Muscle of back (tissue), 3 donors: ENCODE measurements at regions not wholly inside any gene's neighbourhood (a gene's known extent, or its start where the extent isn't known, plus 50 kb on each side); places are given as distances from the start of the nearest gene placed in this dataset.

Experiments used
- DNase-seq, 3 donors: peaks; one replicate each; pipeline versions ENCODE4 v3.0.0 to v3.0.0-alpha.2; 2013

DNA sequence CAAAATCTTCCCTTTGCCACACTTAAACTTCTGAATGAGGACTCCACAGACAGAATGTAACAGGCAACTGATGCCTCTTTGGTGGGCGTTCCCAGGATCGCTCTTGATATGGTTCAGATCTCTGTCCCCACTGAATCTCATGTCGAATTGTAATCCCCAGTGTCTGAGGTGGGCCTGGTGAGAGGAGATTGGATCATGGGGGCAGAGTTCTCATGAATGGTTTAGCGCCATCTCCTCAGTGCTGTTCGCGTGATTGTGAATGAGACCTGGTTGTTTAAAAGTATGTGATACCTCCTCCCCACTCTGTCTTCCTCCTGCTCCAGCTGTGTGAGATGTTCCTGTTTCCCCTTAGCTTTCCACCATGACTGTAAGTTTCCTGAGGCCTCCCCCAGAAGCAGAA is 111.1 kb upstream of the SLC66A3 start:
- no peak for DNase-seq

DNA sequence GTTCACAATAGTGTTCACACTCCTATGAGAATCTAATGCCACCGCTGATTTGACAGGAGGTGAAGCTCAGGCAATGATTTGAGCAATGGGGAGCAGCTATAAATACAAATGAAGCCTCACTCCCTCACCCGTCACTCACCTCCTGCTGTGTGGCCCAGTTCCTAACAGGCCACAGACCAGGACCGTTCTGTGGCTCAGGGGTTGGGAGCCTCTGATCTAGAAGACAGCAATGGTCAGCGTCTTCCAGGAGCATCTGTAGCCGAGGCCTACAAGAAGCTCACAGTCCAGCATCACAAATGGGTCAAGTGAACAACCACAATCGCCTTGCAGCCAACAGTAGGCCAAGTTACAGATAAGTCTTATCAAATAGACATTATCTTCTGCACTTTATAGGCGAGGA is 110.0 kb upstream of the SLC66A3 start:
- no peak for DNase-seq

DNA sequence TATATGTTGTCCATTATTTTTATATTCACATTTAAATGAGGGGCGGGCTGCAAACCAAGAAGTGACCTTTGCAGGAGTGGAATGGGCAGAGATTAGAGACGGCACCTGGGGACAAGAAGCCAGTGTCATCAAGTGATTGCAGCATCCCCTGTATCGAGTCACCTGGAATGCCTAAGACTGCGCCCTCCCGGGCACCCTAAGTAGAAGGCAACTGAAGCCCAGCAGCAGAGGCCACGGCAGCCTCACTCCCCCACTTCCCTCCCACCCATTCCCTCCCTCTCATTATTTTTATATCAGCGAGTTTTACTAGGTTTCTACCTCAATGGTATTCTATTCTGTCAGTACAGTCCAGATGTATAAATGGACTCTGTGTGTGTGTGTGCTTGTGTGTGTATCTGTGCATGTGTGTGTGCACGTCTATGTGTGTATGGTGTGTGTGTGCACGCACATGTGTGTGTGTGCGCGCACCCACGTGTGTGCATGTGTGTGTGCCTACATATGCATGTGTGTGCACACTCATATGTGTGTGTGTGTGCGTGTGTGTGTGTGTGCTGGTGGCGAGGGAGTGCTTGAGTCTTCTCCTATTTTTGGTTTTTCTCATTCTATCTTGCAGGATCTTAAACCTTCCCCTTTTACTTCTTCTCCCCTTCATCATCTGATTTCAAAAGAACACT is 106.8 kb upstream of the SLC66A3 start:
- DNase-seq = no peak

DNA sequence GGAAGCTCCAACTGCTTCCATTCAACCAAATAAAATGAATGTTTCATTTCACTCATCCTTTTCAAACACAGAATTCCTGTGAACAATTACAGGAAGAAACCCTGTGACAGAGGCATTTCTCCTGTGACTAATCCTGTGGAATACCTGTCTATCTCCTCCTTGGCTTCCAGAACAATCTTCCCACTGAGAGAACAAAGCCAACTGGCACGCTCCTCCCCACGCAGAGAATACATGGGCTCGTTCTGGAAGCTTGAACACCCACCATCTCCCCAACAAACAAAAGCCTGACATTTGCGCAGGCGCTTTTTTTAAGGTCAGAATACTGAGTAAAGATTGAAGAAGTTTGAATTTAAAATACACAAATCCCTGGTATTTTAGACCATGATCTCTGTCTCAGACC is 104.7 kb upstream of the SLC66A3 start:
- DNase-seq = no peak

DNA sequence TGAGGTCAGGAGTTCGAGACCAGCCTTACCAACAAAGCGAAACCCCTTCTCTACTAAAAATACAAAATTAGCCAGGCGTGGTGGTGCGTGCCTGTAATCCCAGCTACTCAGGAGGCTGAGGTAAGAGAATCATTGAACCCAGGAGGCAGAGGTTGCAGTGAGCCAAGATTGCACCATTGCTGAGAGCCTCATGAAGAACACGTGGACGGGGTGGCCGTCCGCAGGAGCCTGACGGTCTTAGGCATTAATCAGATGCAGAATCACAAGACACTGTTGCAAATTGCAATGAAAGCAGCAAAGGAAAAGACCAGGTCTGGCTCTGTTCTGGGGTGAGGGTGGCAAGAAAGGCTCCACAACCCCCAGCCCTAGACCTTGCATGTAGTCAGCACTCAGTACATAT is 104.0 kb upstream of the SLC66A3 start:
- no peak for DNase-seq

DNA sequence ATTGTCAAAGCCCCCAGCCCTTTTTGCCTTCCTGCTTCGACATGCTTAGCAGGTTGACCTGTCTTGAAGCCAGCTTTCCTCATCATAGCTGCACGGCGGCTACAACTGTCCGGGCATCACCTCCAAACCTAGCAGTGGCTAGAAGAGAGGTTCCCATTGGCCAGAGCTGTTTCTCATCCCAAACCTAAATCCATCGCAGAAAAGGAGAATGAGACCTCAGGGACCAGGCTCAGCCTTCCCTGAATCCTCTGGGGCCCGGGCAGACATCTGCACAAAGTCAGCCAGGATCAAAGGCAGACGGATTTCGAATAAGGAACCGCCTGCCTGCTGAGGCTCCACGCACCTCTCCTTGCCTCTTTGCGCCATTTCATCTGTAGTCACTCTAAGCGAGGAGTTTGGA is 101.7 kb upstream of the SLC66A3 start:
- no peak for DNase-seq

DNA sequence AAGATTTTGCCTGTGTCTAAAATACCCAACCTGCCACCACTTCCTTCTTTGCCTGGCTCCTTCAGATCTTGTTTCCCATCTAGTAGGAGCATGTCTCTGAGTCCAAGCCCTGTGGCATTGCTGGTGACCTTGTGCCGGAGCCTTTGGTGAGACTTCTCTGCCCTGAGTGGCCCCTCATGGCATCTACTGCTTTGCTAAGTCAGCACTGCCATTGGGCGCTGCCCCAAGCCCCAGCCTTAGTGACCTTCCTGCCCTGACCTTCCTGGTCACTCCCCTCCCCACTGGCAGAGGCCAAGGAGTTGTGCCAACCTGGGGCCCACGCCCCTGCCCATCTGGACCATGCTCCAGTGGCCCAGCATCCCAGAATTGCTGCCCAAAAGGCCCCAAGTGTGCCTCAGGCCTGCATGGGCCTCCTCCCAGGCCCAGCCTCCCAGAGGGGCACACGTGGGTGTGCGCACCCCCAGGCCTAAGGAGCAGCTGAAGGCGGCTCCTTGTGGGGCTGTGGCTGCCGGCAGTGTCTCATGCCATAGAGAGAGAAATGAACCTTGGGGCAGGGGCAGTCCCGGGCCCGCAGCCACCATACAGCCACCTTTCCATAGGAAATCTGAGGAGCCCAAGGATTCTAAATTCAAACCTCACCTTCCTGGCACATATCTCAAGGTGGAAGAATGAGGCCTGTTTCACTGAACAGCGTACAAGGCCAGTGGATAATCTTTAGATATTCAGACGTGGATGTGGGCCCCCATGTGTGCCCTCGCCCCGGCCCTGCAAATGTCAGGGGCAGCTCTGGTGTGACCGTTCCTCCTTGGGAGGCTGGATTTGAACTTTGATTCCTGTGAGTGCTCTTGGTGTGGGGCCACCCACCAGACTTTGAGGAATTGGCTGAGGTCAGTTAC is 100.2 kb upstream of the SLC66A3 start:
- no peak for DNase-seq

DNA sequence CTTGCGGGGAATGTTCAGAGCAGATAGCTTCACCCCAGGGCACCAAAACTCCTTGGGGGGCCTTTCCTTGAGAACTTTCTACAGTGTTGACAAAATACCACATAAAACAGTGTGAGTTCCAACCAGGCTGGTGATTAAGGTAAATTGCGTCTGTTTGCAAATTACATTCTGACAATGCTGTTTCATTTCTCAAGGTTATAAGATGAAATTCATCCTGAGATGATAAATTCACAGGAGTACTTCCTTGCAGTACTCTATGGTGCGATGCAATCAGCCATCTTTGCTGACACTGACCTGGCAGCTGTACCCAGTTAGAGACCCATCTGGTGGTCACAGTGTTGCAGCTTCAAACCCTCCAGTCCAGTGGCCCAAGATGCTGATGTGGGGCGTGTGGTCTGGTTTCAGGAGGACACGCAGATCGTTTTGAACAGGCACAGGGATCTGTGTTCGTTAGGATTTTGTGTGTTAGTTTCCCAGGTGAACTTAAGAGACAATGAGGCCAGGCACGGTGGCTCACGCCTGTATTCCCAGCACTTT is 99.5 kb upstream of the SLC66A3 start:
- no peak for DNase-seq

DNA sequence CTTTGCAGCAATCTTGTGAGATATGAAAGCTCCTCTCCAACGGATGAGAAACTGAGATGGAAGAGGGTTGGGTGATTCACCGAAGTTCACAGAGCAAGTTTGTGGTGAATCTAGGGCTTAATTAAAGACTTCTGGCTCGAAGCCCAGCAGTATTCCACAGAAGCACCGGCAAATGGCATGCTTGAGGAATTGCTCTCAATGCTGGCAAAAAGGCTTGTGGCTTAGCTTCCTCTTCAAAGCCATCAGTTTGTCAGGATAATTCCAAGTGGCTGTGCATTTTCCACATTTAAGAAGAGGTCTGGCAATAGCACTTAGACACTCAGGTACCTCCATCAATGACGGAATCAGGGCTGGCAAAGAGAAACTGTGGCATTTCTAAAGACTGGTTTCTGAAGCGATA is 98.7 kb upstream of the SLC66A3 start:
- DNase-seq = peak in 1 of 3 donors; percentile 84

DNA sequence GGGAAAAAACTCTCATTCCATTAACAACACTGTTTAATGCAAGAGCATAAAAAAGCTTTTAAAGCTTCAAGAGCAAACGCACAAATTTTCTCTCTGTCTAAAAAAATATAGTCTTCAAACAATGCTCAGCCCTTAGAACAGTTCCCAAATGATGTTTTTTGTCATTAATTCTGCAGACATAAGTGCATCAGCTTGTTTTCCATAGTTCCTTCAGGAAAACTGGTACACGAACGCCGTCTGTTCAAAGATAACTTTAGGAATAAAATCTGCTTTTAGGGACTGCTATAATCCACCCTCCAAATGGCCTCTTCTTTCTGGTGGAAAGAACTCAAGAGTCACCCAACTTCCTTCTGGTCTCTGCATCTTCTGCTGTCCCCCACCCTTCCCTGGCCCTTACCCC is 98.2 kb upstream of the SLC66A3 start:
- no peak for DNase-seq

DNA sequence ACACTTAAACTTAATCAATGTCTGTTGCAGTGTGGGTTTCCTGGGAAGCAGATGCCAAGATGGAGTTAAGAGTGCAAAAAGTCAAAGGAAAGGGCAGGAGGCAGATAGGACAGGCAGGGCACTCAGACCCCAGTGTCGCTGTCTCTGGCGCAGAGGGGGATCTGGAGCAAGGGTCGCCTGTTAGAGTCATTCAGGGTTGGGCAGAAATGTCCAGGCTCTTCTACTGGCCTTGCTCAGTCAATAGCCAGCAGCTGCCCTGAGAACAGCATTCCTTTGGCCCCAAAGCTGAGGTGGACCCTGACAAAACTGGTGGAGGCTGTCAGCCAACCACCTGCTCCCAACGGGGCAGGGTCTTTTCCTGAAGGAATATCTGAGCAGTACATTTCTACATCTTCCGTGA is 97.1 kb upstream of the SLC66A3 start:
- DNase-seq = no peak

DNA sequence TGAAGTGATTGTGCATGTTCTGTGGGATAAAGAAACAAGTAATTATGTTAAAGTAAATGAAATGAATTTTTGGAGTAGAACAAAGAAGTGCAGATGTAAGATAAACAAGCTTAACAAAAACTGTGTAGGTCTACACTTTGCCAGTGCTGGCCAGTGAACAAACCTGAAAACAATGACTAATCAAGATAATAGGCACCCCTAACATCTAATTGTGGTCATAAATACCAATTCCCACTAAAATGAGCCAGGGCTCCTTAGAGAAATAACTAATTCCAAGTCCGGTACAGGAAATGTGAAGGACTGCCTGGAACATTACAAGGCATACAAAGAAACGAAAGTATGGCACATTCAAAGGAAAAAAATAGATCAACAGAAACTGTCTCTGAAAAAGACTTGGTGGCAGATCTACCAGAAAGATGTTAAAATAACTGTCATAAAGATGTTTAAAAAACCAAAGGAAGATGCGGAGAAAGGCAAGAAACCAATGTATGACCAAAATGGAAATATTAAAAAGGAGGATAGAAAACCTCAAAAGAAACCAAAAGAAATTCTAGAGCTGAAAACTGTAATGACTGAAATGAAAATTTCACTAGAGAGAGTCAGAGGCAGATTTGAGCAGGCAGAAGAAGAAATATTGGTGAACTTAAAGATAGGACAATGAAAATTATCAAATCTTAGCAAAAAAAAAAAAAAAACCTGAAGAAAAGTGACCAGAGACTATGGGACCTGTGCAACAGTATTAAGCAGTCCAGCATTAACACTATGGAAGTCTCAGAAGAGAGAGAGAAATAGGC is 94.7 kb upstream of the SLC66A3 start:
- DNase-seq = no peak

DNA sequence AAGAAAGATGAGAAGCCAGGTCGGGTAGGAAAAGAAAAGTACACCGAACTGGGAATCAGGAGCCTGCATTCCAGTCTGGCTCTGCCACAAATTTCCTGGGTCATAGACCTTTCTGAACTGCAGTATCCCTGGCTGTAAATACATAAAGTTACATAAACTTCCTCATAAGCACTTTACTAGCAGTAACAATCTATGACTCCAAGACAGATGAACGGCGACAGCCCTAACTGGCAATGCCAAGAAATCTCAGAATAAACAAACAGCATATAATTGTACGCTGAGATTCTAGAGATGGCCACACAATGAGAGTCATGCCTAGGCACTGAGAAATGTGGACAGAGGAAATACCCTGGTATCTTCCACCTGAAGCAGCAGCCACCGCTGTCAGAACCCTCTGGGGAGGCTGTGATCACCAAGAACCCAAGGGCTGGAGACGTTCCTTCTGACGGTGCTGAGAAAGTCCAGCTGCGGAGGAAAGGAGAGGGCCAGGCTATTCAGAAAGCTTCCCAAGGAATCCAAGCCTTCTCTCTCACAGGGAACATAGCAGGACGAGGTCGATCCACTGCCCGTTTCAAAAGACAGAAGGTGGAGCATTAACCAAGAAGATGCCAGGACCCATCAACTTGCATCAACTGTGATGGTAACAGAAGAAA is 89.3 kb upstream of the SLC66A3 start:
- no peak for DNase-seq

DNA sequence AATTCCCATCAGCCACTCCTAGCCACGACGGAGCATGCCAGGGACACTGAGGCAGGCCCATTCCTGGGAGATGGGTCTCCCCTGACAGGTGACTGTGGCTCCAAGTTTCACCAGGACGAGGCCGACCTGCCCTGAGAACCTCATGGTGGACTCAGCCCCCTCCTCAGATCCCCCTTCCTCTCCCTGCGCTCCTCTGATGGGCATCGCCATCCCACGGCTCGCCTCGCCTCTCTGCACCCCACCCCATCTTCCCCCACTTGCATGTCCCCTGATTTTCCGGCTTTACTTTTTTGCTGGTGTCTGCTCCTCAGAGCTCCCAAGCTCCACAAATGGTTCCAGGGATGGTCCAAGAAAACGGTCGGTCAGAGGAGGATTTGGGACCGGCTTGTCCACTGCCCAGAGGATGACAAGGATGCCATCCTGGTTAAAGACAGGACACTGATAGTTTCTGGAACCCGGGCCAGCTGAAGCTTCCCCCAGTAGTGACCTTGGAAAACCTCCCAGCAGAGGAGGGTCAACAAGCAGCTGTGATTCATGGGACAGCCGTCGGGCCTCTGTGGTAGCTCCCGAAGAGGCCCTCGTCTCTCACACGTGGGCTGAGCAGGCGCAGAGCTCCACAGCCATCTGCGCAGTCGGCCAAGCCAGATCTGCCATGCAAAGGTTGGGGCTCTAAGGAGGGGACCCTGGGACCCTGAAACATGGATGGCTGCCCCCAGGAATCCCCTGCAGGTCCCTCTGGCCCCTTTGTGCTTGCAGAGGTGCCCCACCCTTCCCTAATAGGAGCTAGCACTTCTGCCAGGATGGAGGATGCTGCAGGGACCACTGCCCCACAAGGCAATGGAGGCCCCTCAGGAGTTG is 87.8 kb upstream of the SLC66A3 start:
- DNase-seq = no peak

DNA sequence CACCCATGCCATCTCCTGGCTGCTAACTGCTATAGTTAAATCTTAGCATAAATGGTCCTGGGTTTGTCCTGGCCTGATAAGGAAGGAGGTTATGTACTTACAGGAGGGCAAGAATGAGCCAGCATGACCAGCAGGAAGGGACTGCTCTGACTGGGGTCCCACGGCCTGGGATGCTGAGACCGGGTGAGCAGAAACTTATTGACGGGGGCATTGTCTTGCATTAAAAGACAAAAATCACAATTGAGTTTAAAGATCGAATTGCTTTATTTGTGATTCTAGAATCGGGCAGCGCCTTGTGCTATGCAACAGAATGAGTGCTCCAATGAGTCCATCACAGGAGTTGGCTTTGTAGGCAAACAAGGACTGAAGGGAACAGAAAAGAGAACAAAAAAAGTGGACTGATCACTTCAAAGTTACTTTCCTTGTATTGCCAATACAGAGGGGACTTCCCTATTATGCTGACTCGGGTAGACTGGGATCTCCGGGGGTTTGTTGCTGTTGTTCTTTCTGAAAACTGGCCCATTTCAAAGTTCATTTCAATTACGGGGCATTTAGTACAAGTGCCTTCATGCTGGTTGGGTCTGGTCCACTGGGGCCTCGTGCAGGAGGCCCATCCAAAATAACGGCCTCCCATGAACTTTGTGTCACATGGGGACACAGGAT is 87.1 kb upstream of the SLC66A3 start:
- DNase-seq = no peak

DNA sequence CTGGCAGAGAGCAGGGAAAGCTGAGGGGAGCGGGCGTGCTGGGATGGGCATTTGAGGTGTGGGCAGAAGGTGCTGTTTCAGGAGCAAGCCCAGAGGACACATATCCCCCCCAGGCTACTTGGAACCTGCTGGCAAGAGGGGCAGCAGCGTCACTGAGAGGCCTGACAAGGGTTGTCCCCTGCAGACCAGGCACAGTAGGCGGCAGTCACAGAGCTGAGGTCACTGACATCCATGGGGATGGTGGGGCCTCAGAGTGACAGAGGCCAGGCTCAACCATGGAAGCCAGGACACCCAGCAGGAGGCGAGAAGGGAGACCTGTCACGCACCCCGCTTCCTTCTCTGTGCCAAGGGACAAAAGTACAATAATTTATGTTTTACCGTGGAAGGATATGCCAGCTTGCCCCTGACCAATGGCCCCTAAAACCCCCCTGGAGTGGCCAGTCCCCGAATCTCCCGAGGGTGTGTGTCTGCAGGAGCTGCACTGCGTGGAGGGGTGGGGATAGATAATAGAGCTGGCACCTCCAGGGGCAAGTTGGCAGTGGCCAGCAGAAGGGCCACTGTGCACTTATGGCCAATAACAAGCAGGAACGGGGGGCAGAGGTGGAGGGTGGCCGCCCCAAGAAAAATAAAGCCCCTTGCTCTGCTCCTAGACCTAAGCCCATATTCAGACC is 86.3 kb upstream of the SLC66A3 start:
- DNase-seq = no peak

DNA sequence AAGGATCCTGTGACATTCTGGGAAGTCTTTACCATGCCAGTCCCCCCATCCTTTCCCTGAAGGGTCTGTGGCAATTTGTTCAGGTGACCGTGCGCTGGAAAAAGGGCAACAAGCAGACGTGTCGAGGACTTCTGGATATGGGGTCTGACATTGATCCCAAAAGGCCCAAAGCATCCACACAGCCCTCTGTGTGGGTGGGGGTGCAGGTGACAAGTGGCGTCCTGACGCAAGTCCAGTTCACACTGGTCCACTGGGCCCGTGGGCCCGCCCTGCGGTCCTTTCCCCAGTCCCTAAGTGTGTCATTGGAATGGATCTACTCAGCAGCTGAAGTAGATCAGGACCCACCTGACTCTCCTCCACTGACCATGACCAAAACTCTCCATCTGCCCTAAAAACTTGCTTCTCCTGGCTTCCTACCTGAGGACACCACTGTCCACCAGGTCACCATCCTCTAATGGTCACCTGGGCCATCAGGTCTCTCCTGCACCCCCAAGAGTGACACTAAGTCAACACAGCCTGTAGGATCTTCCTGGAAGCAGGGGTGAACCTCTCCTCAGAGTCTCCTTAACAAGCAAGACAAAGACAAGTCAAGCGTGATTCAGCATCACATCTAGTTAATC is 85.6 kb upstream of the SLC66A3 start:
- no peak for DNase-seq

DNA sequence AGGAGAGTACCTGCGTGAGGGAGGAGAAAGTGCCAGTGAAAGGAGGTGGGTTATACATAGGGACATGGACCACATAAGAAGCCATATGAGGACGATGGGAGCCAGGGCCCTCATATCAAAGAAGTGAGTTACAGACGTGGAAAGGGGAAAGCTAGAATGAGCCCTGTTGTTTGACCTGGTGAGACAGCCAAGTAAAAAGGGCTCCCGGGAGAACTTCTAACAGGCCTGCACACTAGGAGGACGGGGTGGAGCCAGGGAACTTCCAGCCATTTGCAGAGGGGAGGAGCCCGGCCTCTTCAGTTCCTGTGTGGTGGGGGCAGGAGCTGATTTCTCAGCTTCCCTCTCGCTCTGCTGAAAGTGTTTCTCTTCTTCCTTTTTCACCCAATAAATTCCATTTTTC is 84.1 kb upstream of the SLC66A3 start:
- peak in 2 of 3 donors; percentile 3 to 27 for DNase-seq

DNA sequence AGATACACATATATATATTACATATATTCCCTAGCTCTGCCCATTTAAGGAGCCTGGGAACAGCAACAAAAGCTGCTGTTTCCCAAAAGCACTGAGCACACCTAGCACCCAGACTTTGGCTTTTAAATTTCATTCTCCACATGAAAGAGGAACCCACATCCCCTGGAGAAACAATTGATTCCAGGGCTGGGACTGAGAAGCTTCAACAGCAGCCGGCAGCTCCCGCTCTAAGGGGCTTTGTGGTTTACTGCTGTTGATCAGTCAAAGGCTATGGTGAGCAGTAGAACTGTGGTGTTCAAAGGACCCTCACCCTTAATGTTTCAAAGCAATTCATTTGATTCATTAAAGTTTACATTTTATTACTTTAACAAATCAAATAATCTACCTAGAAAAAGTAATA is 83.3 kb upstream of the SLC66A3 start:
- no peak for DNase-seq
